CD14-positive monocyte (primary cell): ENCODE measurements at regions not wholly inside any gene's neighbourhood (a gene's known extent, or its start where the extent isn't known, plus 50 kb on each side); places are given as distances from the start of the nearest gene placed in this dataset.

Experiments used
- DNase-seq, 3 donors: peaks; one replicate each; pipeline ENCODE4 v3.0.0-alpha.2; 2011 to 2022
- H2AFZ ChIP-seq: 2 replicates; pipeline ENCODE4 v1.6.0; 2012; ENCODE audit warnings: mild to moderate bottlenecking, low read depth, low read length, inconsistent platforms; ENCODE audit not compliant: insufficient read depth, poor library complexity, severe bottlenecking
- H3K27ac ChIP-seq, 2 donors: 1 replicate in 1 of 2; 2 replicates in 1 of 2; pipeline ENCODE4 v1.5.1; 2012 to 2013; ENCODE audit warnings: low read length in 2 of 2, control low read depth in 1 of 2, inconsistent platforms in 1 of 2, low read depth in 1 of 2, mild to moderate bottlenecking in 1 of 2
- H3K27me3 ChIP-seq, 2 donors: one replicate each; pipeline versions ENCODE4 v1.6.0 to v1.6.1; 2011 to 2013; ENCODE audit warnings: low read length in 2 of 2; ENCODE audit not compliant: control insufficient read depth in 2 of 2, insufficient read depth in 2 of 2
- H3K36me3 ChIP-seq, 2 donors: replicated peaks in 1 of 2; 1 replicate in 1 of 2; 2 replicates in 1 of 2; pipeline versions ENCODE4 v1.5.1 to v1.6.1; 2012 to 2013; ENCODE audit warnings: low read length in 2 of 2, control low read depth in 1 of 2, inconsistent platforms in 1 of 2, mild to moderate bottlenecking in 1 of 2; ENCODE audit not compliant: insufficient read depth in 2 of 2, control insufficient read depth in 1 of 2
- H3K4me1 ChIP-seq, 2 donors: 1 replicate in 1 of 2; 2 replicates in 1 of 2; pipeline versions ENCODE4 v1.5.1 to v1.6.1; 2012 to 2013; ENCODE audit warnings: low read length in 2 of 2, control low read depth in 1 of 2, inconsistent platforms in 1 of 2, mild to moderate bottlenecking in 1 of 2, moderate library complexity in 1 of 2; ENCODE audit not compliant: insufficient read depth in 2 of 2, control insufficient read depth in 1 of 2
- H3K4me2 ChIP-seq: replicated peaks from 2 replicates; pipeline ENCODE3; 2012; ENCODE audit warnings: low read length, moderate library complexity, mild to moderate bottlenecking; ENCODE audit not compliant: poor library complexity, severe bottlenecking; ENCODE audit errors: extremely low read depth
- H3K4me3 ChIP-seq, 3 experiments: fragments of 200-600 bp in 1 of 3; sonication (generic) in 1 of 3; replicated peaks in 1 of 3; 1 replicate in 2 of 3; 2 replicates in 1 of 3; pipeline ENCODE4 v1.5.1; 2011 to 2013; ENCODE audit warnings: low read length in 3 of 3, mild to moderate bottlenecking in 3 of 3, control low read depth in 2 of 3, low read depth in 2 of 3, inconsistent platforms in 1 of 3, moderate library complexity in 1 of 3
- H3K79me2 ChIP-seq: 2 replicates; pipeline ENCODE4 v1.6.0; 2012; ENCODE audit warnings: mild to moderate bottlenecking, control low read depth, inconsistent platforms, low read length, moderate library complexity; ENCODE audit not compliant: insufficient read depth
- H3K9ac ChIP-seq: 2 replicates; pipeline ENCODE4 v1.6.0; 2017; ENCODE audit warnings: low read length, mild to moderate bottlenecking; ENCODE audit not compliant: insufficient read depth, poor library complexity, severe bottlenecking
- H3K9me3 ChIP-seq, 2 donors: replicated peaks in 1 of 2; 1 replicate in 1 of 2; 2 replicates in 1 of 2; pipeline versions ENCODE4 v1.5.1 to v1.6.1; 2012 to 2013; ENCODE audit warnings: low read length in 2 of 2, control low read depth in 1 of 2; ENCODE audit not compliant: control insufficient read depth in 1 of 2, insufficient read depth in 1 of 2
- H4K20me1 ChIP-seq: 2 replicates; pipeline ENCODE4 v1.6.0; 2012; ENCODE audit warnings: mild to moderate bottlenecking, low read length, control low read depth, moderate library complexity; ENCODE audit not compliant: insufficient read depth
- H3K27ac Mint-ChIP-seq, 7 donors: one replicate each; pipeline ENCODE4 v1.8.0; 2020; ENCODE audit warnings: mild to moderate bottlenecking in 7 of 7, mixed read lengths in 7 of 7, moderate library complexity in 6 of 7, inconsistent platforms in 2 of 7
- H3K27me3 Mint-ChIP-seq, 3 donors: one replicate each; pipeline ENCODE4 v1.8.0; 2021 to 2022; ENCODE audit warnings: low read depth in 3 of 3, mild to moderate bottlenecking in 3 of 3, mixed read lengths in 3 of 3, moderate library complexity in 3 of 3, inconsistent platforms in 1 of 3
- H3K36me3 Mint-ChIP-seq, 2 donors: one replicate each; pipeline ENCODE4 v1.8.0; 2020; ENCODE audit warnings: mixed read lengths in 2 of 2, inconsistent platforms in 1 of 2, mild to moderate bottlenecking in 1 of 2
- H3K4me1 Mint-ChIP-seq: one replicate; pipeline ENCODE4 v1.8.0; 2020; ENCODE audit warnings: mild to moderate bottlenecking, mixed read lengths
- H3K4me3 Mint-ChIP-seq, 2 donors: one replicate each; pipeline ENCODE4 v1.8.0; 2020; ENCODE audit warnings: mild to moderate bottlenecking in 2 of 2, mixed read lengths in 2 of 2, moderate library complexity in 1 of 2
- H3K9me3 Mint-ChIP-seq, 7 donors: one replicate each; pipeline ENCODE4 v1.8.0; 2020 to 2022; ENCODE audit warnings: mixed read lengths in 7 of 7, mild to moderate bottlenecking in 6 of 7, moderate library complexity in 6 of 7, inconsistent platforms in 2 of 7
- WGBS: methylation state at CpG from one replicate; pipeline ENCODE4 v1.1.5; 2013; ENCODE audit warnings: missing lambda C conversion rate; ENCODE audit not compliant: insufficient coverage; 5-methylcytosine and 5-hydroxymethylcytosine counted together
- intact Hi-C, 2 donors: fragments of 100-400 bp; cut with micrococcal nuclease; formaldehyde crosslinking; loops; one replicate each; pipeline versions ENCODE4 v1.15.0 to v1.15.1; 2023
- TF ChIP-seq, protein P1 (sequence below): fragments of 200-600 bp; IDR thresholded peaks from one replicate; pipeline ENCODE4 v1.8.0; 2022; ENCODE audit warnings: antibody characterized with exemption, mild to moderate bottlenecking

DNA sequence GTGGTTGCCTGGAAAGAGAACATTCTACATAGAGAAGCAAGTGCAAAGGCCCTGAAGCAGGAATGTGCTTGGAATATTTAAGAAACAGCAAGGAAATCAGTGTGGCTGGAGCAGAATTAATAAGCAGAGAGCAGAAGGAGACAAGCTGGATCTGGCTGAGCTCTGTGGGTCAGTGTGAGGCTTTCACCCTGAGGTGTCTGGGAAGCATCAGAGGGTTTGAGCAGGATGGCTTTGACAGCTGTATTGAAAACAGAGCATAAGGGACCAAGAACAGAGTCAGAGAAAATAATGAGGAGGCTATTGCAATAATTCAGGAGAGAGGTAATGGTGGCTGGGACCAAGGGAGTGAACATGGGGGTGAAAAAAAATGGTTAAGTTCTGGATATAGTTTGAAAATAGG, 199.6 kb downstream of the NXPE2 start:
- H3K36me3 ChIP-seq: no peaks in the 10 kb centered on the region
- TF ChIP-seq, protein P1, sequence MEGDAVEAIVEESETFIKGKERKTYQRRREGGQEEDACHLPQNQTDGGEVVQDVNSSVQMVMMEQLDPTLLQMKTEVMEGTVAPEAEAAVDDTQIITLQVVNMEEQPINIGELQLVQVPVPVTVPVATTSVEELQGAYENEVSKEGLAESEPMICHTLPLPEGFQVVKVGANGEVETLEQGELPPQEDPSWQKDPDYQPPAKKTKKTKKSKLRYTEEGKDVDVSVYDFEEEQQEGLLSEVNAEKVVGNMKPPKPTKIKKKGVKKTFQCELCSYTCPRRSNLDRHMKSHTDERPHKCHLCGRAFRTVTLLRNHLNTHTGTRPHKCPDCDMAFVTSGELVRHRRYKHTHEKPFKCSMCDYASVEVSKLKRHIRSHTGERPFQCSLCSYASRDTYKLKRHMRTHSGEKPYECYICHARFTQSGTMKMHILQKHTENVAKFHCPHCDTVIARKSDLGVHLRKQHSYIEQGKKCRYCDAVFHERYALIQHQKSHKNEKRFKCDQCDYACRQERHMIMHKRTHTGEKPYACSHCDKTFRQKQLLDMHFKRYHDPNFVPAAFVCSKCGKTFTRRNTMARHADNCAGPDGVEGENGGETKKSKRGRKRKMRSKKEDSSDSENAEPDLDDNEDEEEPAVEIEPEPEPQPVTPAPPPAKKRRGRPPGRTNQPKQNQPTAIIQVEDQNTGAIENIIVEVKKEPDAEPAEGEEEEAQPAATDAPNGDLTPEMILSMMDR: no peak
- H3K27ac Mint-ChIP-seq: no peak overlapping the region
- H3K9ac ChIP-seq: no peak overlapping the region
- H2AFZ ChIP-seq: no peak overlapping the region
- H3K27me3 ChIP-seq: no peaks in the 10 kb centered on the region
- H3K4me1 ChIP-seq: no peaks in the 10 kb centered on the region
- no peak overlapping the region for H3K27ac ChIP-seq
- no peak overlapping the region for H3K4me3 ChIP-seq
- no peaks in the 10 kb centered on the region for H3K36me3 Mint-ChIP-seq
- intact Hi-C loops: no loop called here
- H3K4me1 Mint-ChIP-seq: no peaks in the 10 kb centered on the region
- H3K9me3 ChIP-seq: no peaks in the 10 kb centered on the region
- no peaks in the 10 kb centered on the region for H3K9me3 Mint-ChIP-seq
- H3K4me3 Mint-ChIP-seq: no peak overlapping the region
- H4K20me1 ChIP-seq: no peaks in the 10 kb centered on the region
- DNase-seq: no peak
- H3K79me2 ChIP-seq: no peaks in the 10 kb centered on the region
- no peak overlapping the region for H3K4me2 ChIP-seq
- peaks cover 0 to 2% (median 0%) of the 10 kb centered on the region in 3 donors for H3K27me3 Mint-ChIP-seq

DNA sequence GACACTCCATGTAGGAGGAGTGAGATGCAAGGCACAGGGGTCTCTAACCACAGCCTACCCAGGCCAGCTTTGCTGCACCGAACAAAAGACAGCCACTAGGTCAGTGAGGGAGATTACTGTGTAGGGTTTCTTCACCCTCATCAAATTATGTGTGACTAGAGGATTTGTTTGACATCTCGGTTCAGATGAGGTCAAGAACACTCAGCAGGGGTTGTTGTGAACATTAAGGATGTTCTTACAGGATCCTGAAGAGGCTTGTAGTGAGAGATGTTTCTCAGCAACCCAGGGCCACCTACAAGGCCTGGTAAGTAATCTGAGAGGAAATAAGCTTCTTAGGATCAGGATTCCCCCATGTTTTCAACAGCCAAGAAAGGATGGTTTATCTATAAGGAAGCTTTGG, 202.1 kb downstream of the NXPE2 start:
- peaks cover 0 to 6% (median 0%) of the 10 kb centered on the region in 7 donors for H3K9me3 Mint-ChIP-seq
- H3K27me3 Mint-ChIP-seq: no peaks in the 10 kb centered on the region
- Histone ChIP-seq H3K36me3 (no peaks in the 10 kb centered on the region), H3K79me2 (no peaks in the 10 kb centered on the region), H3K9me3 (no peaks in the 10 kb centered on the region), H3K4me1 (no peaks in the 10 kb centered on the region), H3K27me3 (no peaks in the 10 kb centered on the region), H3K9ac (no peak overlapping the region), H2AFZ (no peak overlapping the region), H4K20me1 (no peaks in the 10 kb centered on the region), H3K4me2 (no peak overlapping the region), H3K4me3 (no peak overlapping the region), H3K27ac (no peak overlapping the region)
- TF ChIP-seq, protein P1: no peak
- intact Hi-C loops: no loop called here
- no peaks in the 10 kb centered on the region for H3K4me1 Mint-ChIP-seq
- 100% methylated on average over 1 of the region's 2 CpGs for WGBS
- no peak for DNase-seq
- H3K36me3 Mint-ChIP-seq: no peaks in the 10 kb centered on the region
- H3K27ac Mint-ChIP-seq: no peak overlapping the region
- H3K4me3 Mint-ChIP-seq: no peak overlapping the region
